ENCODE measurements at regions not wholly inside any gene's neighbourhood (a gene's known extent, or its start where the extent isn't known, plus 50 kb on each side); places are given as distances from the start of the nearest gene placed in this dataset.
A peak's percentile ranks its signal among the peaks of the same experiment; 100 is the strongest.

DNA sequence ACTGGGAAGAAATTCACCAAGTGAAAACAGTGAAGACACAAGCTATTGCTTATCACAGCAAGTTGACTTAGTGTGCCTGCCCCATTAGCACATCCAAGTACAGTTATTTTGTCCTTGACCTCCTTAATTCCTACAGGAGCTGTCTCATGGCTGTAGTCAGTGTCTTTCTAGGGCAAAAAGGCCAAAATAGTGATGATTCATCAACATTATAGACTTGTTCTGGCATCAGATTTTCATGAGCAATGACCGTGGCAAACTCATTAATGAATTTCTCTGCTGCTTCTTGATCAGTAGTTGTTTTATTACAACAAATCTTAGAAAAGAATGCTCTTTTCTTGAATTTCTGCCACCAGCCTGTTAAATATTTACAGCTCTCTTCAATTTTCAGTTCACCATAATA lies 1169.3 kb upstream of the DDX18 start:
- no peak for DNase-seq

DNA sequence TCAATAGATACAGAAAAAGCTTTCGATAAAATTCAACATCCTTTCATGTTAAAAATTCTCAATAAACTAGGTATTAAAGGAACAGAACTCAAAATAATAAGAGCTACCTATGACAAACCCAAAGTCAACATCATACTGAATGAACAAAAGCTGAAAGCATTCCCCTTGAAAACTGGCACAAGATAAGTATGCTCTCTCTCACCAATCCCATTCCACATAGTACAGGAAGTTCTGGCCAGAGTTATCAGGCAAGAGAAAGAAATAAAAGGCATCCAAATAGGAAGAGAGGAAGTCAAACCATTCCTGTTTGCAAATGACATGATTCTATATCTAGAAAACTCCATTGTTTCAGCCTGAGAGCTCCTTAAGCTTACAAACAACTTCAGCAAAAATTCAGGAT lies 1145.8 kb upstream of the DDX18 start:
- no peak for DNase-seq

DNA sequence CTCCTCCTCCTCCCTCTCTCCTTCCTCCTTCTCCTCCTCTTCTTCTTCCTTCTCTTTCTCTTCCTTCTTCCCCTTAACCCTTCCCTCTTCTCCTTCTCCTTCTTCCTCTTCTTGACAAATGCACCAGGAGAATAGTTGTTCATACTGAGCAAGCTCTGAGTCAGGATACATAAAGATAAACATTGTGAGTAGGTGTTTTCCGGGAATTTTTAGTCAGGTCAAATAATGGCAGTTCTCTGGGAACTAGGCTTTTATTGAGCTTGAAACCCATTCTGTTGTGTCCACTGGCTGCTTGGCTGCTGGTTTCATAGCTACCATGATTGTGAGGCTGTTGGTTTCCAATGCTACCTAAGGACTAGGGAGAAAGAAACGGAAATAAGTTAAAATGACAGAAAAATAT lies 1144.7 kb upstream of the DDX18 start:
- DNase-seq = no peak

DNA sequence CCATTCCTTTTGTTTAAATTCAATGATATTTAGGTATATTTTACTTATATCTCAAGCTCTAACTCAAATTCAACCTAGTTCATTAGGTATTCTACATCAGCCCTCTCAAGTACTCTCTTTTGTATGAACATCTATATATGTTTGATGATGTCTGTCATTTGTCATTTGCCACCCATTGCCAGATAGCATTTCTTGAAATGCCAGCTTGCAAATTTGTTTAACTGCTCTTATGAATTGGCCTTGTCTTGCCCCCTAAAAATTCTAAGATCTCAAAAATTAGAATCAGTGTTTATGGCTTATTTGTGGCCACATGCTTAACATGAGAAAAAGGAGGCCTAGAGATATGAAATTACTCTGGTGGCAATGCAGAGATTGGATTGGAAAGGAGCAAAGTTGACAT lies 1140.3 kb upstream of the DDX18 start:
- DNase-seq = no peak

DNA sequence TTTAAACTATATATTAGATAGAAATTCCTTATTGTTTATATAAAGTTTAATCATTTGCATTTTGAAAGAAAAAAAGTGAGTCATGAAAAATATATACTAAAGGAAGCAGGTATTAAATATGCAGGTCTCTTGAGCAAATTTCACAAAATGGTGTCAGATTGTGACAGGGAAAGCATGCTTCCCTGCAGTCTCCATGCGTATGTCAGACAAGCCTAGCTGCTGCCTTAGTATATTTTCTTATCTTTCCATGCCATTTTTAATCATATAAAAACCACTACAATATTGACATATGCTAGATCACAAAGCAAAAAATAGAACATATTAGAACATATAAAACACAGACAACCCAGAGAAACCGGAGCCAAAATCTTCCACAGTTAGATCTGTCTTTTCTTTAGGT lies 1137.7 kb upstream of the DDX18 start:
- no peak for DNase-seq

DNA sequence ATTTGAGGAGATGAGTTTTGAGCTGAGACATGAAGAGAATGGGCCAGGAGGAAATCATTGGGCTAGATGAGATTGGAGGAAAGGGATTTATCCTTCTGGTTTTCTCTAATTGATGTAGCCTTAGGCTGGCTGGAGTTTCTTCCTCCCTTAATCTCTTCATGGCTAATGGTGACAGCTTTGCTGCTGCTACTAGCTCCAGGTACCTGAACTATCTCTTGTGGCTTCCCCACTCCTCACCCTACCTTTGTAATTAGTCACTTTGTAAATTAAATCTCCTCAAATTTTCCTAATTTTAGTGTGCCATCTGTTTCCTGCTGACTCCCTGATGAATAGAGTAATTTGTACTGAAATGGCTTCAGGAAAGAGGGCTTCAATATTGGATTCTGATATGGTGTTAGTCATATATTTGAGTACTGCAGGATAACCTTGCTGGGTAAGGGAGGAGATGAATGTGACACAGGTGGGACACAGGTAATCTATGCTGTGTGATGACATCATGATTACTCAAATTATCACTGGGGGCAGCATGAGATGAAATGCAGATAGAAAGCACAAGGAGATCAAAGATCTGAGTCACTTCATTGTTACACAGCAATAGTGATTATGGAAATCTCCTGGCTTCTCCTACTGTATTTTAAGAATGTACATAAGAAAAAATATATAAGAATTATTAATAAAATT lies 1134.1 kb upstream of the DDX18 start:
- no peak for DNase-seq

DNA sequence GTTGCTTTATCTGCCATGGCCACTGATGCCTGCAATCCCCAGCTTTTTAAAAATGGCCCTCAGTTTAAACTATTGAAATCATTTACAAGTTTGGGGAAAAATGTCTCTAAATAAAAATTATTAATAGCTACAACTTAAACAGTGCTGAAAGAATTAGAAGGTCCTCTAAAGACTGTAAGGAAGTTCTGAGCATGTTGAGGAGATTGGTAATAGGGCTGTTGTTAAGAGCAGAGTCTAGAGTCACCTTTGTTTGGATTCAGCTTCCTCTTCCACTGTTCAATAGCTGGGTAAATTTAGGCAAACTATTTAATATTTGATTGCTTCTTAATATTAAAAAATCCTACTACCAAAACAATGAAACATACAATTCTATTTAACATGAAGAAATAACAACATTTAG lies 1127.1 kb upstream of the DDX18 start:
- DNase-seq = no peak

DNA sequence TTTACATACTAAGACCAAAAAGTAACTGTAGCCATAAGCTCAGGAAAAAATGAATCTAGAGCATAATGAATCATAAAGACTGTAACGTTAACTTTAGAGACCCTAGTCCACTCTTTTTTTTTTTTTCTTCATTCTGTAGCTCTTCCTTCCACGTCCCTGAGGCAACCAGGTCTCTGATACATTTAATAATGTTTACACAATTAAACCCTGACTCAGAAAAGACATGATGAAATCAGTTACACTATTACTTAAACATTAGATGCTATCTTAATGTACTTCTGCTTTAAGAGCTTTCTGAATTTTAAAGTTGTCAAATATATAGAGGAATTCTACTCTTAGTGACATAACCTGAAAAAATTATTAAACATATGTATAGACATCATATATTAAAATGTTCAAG lies 1121.5 kb upstream of the DDX18 start:
- DNase-seq = no peak

DNA sequence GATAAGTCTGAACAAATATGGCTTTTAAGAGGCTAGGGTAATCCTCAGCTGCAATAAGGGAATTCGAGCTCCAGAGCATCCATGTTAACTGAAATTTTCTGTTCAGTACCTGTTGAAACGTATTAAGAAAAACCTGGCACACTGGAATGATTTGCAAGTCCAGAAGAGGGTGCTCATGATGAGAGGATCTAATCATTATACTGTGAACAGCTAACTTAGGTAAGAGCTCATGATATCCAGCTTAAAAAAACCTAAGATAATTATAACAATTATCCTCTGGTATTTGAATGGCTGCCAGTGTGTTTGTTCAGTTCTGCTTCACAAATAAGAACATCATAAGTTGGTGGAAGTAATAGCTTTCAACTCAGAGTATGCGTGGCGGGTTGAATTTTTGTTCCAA lies 1118.3 kb upstream of the DDX18 start:
- DNase-seq = peak; percentile 59

DNA sequence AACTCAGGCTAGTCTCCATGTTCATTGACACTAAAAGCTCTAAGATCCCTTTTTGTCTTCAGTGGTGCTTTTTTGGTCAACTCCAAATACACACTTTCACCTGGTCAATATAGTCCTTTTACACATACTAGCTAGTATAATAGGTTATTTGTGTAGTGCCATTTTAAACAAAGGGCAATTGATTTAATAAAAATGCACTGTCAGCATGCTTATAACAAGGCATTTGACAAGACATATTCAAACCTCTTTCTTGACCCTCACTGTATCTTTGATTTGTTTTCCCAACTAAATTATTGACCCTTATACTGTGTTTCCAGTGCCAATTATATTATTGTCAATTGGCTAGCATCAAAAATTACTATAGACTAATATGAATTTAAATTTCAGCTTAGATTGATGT lies 1117.6 kb upstream of the DDX18 start:
- no peak for DNase-seq

DNA sequence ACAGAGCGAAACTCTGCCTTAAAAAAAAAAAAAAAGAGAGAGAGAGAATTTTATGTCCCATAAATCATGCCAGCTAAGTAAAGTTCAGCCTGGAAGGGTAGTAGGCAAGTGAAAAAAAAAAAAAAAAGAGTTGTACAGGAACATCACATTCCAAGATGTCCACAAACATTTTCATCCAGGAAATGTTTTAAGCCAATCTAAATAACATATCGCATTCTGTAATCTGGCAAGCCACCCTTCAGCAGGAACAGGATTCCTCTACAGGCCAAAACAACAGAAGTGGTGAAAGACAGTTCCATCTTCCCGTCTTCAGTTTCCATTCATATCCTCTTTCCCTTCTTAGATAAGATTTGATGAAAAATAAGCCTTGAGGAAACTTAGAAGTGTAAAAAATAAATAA lies 1108.1 kb upstream of the DDX18 start:
- DNase-seq = no peak

DNA sequence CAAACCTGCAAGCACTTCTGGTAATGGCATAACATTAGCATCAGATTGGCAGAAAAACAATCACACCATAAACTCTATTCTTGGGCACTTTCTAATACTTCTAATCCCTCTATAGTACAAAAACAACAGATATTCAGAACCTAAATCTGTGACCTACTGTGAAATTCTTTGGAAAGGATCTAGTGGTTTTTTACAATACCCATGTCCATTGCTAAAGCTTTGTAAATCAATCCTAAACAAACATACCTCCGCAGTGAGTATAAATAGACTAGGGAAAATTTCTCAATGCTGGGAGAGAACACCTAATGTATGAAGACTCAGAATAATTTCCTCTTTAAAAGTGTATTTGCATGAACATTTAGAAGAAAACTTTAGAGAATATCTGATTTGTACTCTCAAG lies 1098.5 kb upstream of the DDX18 start:
- DNase-seq = no peak

DNA sequence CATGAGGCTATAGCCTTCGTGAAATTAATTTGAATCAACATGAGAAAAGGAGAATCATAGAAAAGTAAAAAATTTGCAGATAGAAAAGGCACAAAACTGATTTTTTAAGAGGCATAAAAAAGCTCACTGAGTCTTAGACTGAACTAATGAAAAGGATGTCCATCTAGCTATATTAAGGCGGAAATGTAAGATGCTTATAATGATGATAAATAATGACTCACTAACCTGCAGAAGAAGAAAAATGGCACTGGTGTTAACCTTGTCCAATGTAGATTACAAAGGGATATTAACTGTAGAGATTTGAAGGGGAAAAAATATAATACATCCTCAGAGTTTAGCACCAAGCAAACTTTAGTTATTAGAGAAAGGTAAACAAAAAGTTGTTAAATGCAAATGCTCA lies 1098.0 kb upstream of the DDX18 start:
- DNase-seq = no peak

DNA sequence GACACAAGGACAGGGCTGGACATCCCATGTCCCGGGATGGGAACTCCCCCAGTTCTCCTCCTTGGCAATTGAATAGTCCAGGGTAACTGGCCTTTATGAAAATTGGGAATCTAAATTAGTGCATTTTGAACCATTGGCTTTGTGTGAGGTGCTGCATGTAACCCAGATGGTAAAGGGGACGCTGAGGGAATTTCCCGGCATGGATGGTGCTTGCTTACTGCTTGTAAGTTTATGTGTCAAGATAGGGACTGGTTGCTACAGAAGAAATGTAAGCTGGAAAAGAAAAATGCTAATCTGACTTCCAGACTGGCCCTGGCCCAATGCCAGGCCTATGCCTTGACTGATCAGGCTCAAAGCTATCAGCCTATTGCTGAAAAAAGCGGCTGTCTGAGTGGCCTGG lies 1096.7 kb upstream of the DDX18 start:
- peak; percentile 25 for DNase-seq

DNA sequence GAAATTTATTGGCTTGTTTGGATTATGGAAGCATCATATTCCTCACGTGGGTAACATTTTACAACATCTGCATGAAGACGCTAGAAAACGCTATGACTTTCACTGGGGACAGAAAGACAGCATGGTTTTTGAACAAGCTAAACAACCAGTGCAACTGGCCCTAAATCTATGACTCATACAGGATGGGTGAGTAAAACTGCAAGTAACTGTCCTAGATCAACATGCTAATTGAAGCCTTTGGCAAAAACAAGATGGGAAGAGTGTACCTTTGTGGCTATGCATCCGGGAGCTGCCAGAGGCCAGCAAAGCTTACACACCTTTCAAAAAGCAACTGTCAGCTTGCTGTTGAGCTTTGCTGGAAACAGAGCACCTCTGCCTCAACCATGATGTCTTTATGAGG lies 1096.0 kb upstream of the DDX18 start:
- DNase-seq = no peak

DNA sequence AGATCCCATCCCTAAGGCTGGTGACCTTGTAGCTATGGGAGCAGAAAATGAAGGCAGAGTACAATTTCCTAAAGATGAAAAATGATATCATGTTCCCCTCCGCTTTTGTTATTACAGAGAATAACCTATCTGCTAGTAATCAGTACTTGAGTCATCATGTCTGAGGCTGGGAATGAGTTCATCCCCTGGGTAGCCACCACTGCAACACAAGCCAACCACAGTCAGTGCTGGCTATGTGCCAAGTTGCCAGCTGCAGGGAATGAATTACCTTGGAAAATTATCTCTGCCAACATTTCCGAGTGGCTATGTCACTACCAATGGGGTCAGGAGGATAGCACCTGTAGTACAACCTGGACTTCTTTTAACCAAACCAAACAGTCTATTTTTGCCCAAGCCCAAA lies 1094.7 kb upstream of the DDX18 start:
- DNase-seq = no peak

DNA sequence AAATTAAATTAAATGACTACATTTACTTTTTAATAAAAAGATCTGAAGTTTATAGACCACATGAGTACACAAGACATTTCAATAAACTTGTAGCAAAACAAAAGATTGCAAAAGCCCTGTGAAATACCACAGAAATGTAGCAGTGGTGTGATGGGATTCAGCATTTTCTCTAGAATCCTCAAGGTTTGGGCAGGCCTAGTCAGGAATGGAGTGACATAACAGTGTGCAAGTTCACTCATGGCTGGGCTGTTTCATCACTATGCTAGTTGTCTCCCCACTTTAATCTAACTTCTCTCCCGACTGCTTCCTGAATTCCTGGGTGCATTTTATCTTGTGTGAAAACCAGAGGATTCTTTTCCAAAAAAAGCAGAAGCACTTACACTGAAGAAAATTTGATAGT lies 1089.9 kb upstream of the DDX18 start:
- no peak for DNase-seq

DNA sequence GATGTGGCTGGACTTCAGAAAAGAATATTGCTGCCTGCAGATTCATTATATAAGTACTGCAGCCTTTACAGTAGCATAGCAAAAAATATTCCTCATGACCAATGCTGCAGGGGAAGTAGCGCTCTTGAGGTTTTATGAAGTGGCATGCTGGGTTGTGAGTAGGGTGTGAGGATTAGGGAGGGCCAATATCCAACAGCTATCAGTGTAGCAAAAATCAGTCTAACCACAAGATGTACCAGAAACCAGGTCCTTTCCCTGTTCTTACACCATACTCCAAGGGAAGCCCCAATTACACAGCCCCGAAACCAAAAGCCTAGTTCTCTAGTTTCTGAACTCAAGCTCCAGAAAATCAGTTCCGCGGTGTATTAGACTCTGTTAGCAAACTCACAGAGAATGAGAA lies 1082.2 kb upstream of the DDX18 start:
- DNase-seq = no peak

DNA sequence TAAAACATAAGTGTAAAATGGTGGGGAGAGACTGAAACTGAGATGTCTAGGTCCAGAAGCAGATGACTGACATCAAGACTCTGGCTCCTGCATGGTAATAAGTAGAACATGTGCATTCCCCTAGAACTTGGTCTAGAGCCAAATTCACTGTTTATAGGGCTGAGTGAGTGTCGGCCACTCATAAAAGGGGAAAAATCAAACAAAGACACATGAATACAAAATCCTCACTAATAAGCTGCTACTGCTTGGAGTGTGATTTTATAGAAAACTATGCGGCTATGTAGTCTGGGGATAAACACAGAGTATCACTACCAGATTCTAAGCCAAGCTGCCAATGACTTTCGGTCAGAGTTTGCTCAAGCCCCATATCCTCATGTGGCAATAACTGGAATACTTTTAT lies 1080.8 kb upstream of the DDX18 start:
- DNase-seq = no peak

DNA sequence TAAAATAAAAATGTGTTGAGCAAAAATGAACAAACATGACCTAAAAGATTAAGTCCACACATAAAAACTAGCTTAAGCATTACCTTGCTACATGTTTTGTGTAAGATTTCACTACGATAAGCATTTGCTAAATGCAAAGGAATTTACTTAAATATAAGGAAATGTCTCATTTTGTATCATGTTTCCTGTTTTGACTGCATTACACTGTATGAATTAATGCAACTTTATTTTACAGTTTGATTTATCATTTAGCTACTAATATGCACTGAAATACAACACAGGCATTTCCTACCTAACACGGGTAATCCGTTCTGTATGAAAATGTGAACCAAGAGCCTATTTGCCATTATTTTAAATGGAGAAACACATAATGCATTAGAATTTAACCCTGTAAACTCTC lies 1076.5 kb upstream of the DDX18 start:
- DNase-seq = no peak

DNA sequence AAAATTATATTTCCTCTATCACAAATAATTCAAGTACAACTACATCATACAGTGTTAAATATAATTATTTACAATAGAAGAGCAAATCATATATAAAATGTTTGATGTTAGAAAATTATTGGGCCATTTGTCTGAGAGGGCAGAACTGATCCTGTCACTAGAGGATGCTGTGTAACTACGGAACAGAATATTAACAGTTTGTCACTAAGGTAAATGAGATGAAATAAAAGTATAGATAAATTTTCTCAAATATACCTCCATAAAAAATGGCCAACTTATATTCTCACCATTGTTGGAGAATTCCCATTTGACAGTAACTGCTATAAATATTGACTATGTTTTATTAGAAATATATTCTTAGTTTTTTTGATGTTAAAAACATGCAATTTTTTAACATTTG lies 1067.4 kb upstream of the DDX18 start:
- peak; percentile 14 for DNase-seq

DNA sequence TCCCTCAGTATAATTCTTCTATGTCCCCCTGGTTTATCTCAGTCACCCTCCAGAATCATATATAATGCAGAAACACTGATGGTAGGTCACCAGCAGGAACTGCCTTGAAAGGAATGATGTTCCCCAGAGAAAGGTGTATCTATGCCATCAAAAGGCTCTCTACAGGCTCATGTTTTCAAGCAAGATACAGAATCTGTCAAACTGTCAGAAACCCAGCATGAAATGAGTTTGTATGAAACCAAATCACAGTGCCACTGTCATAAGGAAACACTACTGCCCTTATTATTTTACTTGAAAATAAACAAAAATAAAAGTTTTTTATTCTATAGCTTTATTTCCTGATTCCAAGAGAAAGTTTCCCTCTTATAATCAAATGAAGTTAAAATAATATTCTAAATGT lies 1064.5 kb upstream of the DDX18 start:
- peak; percentile 14 for DNase-seq

DNA sequence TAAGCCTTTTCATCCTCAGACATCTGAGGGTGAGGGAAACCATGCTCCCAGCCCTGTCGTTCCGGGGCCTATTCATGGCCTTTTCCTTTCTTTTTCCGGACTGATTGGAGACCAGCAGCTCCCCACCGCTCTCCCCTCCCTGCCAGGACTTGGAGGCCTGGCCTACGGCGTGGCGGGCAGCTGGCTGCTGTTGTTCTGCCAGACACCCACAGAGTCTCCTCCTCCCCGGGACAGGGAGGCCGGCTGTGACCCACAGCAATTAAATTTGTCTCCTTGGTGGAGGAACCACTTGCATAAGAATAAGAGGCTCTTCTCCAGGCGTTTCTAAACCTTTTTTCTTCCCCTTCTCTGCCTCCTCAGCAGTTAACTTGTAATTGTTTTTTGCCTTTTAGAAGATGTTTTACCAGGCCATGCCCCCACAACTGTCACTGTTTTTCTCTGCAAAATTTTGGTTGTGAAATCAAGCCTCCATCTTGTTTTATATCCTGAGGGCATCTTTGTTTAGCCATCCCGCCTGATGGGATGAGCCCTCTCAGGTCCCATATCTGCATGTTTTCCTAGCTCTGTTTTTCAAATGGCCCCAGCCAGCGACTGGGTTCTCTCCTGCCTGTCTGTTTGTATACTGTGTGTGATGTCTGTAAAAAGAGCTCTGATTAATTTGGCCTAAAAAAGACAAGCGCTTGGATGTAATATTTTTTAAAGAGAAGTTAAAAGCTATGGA lies 1060.0 kb upstream of the DDX18 start:
- DNase-seq = peak; percentile 54

DNA sequence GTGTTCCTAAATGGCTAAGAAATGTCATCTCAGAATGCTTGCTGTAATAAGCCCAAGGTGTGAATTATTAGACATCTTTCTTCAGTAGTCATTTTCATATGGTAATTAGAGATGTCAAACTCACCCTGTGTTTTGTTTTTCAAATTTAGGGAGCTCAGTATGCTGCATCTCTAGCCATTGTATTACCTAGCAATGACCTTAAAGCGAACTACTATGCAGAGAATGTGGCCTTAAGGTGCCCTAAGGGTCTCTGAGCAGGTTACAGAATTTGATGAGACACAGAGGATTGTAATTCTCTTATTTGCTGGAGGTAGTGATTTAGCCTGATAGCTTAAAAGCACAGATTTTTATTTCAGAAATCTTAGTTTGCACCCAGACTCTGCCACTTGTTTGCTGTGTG lies 1052.6 kb upstream of the DDX18 start:
- DNase-seq = no peak

DNA sequence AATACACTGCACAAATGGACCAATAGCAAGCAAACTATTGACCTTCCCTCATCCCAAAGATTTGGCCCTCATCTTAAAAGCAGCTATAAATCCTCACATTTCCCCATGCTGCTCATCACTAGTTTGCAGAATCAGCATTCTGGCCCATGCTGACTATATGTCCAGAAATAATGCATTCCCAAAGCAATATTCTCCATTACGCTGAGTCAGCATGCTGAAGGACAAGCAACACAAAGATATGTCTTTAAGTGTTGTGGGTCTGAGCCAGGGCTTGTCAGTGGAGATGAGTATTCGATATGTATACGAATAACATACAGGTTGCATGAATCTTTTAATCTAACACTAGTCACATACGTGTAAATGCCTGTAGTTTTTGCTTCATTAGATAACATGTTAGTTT lies 1045.0 kb upstream of the DDX18 start:
- no peak for DNase-seq

Measured in eye (tissue), 1 donor.